Peyer's patch (tissue), 4 donors: ENCODE measurements at regions not wholly inside any gene's neighbourhood (a gene's known extent, or its start where the extent isn't known, plus 50 kb on each side); places are given as distances from the start of the nearest gene placed in this dataset.

Experiments
- POLR2A ChIP-seq, 2 donors: fragments of 450-650 bp; IDR thresholded peaks; one replicate each; pipeline ENCODE4 v1.5.1; 2017; ENCODE audit warnings: antibody characterized with exemption in 2 of 2, mild to moderate bottlenecking in 2 of 2, moderate library complexity in 2 of 2
- TF ChIP-seq, protein P1 (sequence below), 6 experiments: fragments of 450-650 bp in 4 of 6; fragments of 200-600 bp in 2 of 6; sonication (generic) in 1 of 6; IDR thresholded peaks; one replicate each; pipeline ENCODE4 v1.5.1; 2017 to 2019; ENCODE audit warnings: antibody characterized with exemption in 6 of 6, mild to moderate bottlenecking in 3 of 6, moderate library complexity in 1 of 6

DNA sequence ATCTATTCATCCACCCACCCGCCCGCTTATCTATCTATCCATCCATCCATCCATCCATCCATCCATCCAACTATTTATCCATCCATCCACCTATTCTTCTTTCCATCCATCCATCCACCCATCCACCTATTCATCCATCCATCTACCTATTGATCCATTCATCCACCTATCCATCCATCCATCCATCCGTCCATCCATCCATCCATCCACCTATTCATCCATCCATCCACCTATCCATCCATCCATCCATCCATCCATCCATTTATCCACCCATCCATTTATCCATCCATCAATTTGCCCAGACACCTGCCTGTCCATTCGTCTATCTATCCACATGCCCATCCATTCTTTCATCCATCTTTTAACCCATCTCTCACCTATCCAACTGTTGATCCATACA lies 71.1 kb upstream of the PMEPA1 start:
- TF ChIP-seq, protein P1, sequence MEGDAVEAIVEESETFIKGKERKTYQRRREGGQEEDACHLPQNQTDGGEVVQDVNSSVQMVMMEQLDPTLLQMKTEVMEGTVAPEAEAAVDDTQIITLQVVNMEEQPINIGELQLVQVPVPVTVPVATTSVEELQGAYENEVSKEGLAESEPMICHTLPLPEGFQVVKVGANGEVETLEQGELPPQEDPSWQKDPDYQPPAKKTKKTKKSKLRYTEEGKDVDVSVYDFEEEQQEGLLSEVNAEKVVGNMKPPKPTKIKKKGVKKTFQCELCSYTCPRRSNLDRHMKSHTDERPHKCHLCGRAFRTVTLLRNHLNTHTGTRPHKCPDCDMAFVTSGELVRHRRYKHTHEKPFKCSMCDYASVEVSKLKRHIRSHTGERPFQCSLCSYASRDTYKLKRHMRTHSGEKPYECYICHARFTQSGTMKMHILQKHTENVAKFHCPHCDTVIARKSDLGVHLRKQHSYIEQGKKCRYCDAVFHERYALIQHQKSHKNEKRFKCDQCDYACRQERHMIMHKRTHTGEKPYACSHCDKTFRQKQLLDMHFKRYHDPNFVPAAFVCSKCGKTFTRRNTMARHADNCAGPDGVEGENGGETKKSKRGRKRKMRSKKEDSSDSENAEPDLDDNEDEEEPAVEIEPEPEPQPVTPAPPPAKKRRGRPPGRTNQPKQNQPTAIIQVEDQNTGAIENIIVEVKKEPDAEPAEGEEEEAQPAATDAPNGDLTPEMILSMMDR (IDR thresholded peaks at IDR 0.05), result no peak
- TF ChIP-seq POLR2A (IDR thresholded peaks at IDR 0.05), result no peak
